IMR-90 (cell line): ENCODE measurements at regions not wholly inside any gene's neighbourhood (a gene's known extent, or its start where the extent isn't known, plus 50 kb on each side); places are given as distances from the start of the nearest gene placed in this dataset.

ENCODE experiments used
- ATAC-seq: fragments of 200-7000 bp; cut with Tn5 transposase; 2 replicates; pipeline ENCODE4 v1.9.1; 2020; ENCODE audit warnings: low read depth, mild to moderate bottlenecking, moderate library complexity
- BruUV-seq: library from RNA; stranded (reverse); fragments of 400-500 nt; replicated peaks from 2 replicates; lab custom pipeline; 2021; lab: Mats Ljungman, UMichigan
- CTCF ChIA-PET: fragments of 300-600 bp; formaldehyde crosslinking; extraction: SDS; loops from one replicate; lab custom pipeline; 2021; ENCODE audit warnings: antibody characterized with exemption; lab: Yijun Ruan, JAX
- POLR2A ChIA-PET: fragments of 300-600 bp; sonication (Branson Sonifier 250); formaldehyde crosslinking; loops from one replicate; lab custom pipeline; 2022; ENCODE audit warnings: antibody characterized with exemption; ENCODE audit not compliant: unreplicated experiment; lab: Charles Lee
- DNase-seq: peaks from one replicate; pipeline ENCODE4 v3.0.0; 2013
- H2AFZ ChIP-seq: replicated peaks from 2 replicates; pipeline ENCODE3; 2013; ENCODE audit warnings: low read length, mild to moderate bottlenecking; ENCODE audit not compliant: poor library complexity
- H2AK5ac ChIP-seq: 2 replicates; pipeline ENCODE4 v1.6.1; 2013; ENCODE audit warnings: low read depth, low read length, inconsistent platforms
- H2AK9ac ChIP-seq: replicated peaks from 2 replicates; pipeline ENCODE3; 2013; ENCODE audit warnings: mild to moderate bottlenecking, low read depth, low read length, moderate library complexity; ENCODE audit not compliant: poor library complexity
- H2BK120ac ChIP-seq: 2 replicates; pipeline ENCODE4 v1.6.1; 2013; ENCODE audit warnings: low read depth, low read length, inconsistent platforms
- H2BK15ac ChIP-seq: 3 replicates; pipeline ENCODE4 v1.6.1; 2013; ENCODE audit warnings: low read depth, low read length, inconsistent platforms
- H2BK20ac ChIP-seq: 2 replicates; pipeline ENCODE4 v1.6.1; 2013; ENCODE audit warnings: low read depth, mild to moderate bottlenecking, inconsistent platforms, low read length, moderate library complexity
- H2BK5ac ChIP-seq: 2 replicates; pipeline ENCODE4 v1.6.1; 2013; ENCODE audit warnings: mild to moderate bottlenecking, low read depth, low read length, inconsistent platforms; ENCODE audit not compliant: poor library complexity, severe bottlenecking
- H3K14ac ChIP-seq: replicated peaks from 2 replicates; pipeline ENCODE4 v1.6.1; 2013; ENCODE audit warnings: low read depth, low read length, inconsistent platforms
- H3K18ac ChIP-seq: 2 replicates; pipeline ENCODE4 v1.6.1; 2013; ENCODE audit warnings: low read depth, low read length, control low read depth
- H3K23ac ChIP-seq: 2 replicates; pipeline ENCODE4 v1.6.1; 2013; ENCODE audit warnings: low read depth, low read length, inconsistent platforms
- H3K27ac ChIP-seq: 2 replicates; pipeline ENCODE4 v1.5.1; 2013; ENCODE audit warnings: mild to moderate bottlenecking, control low read depth, low read length; ENCODE audit not compliant: insufficient read depth
- H3K27me3 ChIP-seq: 2 replicates; pipeline ENCODE4 v1.6.1; 2013; ENCODE audit warnings: low read length; ENCODE audit not compliant: control insufficient read depth, insufficient read depth
- H3K36me3 ChIP-seq: 2 replicates; pipeline ENCODE4 v1.6.1; 2013; ENCODE audit warnings: low read length, mixed read lengths; ENCODE audit not compliant: control insufficient read depth, insufficient read depth
- H3K4ac ChIP-seq: 2 replicates; pipeline ENCODE4 v1.6.1; 2013; ENCODE audit warnings: low read depth, low read length, inconsistent platforms
- H3K4me1 ChIP-seq: 2 replicates; pipeline ENCODE4 v1.6.1; 2013; ENCODE audit warnings: low read length, mixed read lengths; ENCODE audit not compliant: control insufficient read depth, insufficient read depth
- H3K4me2 ChIP-seq: 2 replicates; pipeline ENCODE4 v1.6.1; 2013; ENCODE audit warnings: low read depth, mild to moderate bottlenecking, control low read depth, low read length, moderate library complexity
- H3K4me3 ChIP-seq: 2 replicates; pipeline ENCODE4 v1.5.1; 2013; ENCODE audit warnings: low read depth, mild to moderate bottlenecking, control low read depth, low read length, moderate library complexity; ENCODE audit not compliant: insufficient read depth
- H3K56ac ChIP-seq: 2 replicates; pipeline ENCODE4 v1.6.1; 2013; ENCODE audit warnings: low read length, inconsistent platforms; ENCODE audit not compliant: insufficient read depth; ENCODE audit errors: extremely low read depth
- H3K79me1 ChIP-seq, 2 experiments: 2 replicates each; pipeline ENCODE4 v1.6.1; 2013; ENCODE audit warnings: low read length in 2 of 2, inconsistent platforms in 1 of 2, low read depth in 1 of 2
- H3K9ac ChIP-seq: 2 replicates; pipeline ENCODE4 v1.6.1; 2013; ENCODE audit warnings: low read depth, low read length, control low read depth
- H3K9me1 ChIP-seq: 2 replicates; pipeline ENCODE4 v1.6.1; 2013; ENCODE audit warnings: low read length, inconsistent platforms; ENCODE audit not compliant: insufficient read depth
- H3K9me3 ChIP-seq: 2 replicates; pipeline ENCODE4 v1.6.1; 2013; ENCODE audit warnings: low read length; ENCODE audit not compliant: control insufficient read depth, insufficient read depth
- H4K20me1 ChIP-seq: 2 replicates; pipeline ENCODE4 v1.6.1; 2013; ENCODE audit warnings: low read length, inconsistent platforms; ENCODE audit not compliant: insufficient read depth
- H4K5ac ChIP-seq: 2 replicates; pipeline ENCODE4 v1.6.1; 2013; ENCODE audit warnings: mild to moderate bottlenecking, low read depth, low read length, control low read depth
- H4K8ac ChIP-seq, 2 experiments: 2 replicates each; pipeline ENCODE4 v1.6.1; 2013; ENCODE audit warnings: low read depth in 2 of 2, low read length in 2 of 2, control low read depth in 1 of 2, inconsistent platforms in 1 of 2
- H4K91ac ChIP-seq: 2 replicates; pipeline ENCODE4 v1.6.1; 2013; ENCODE audit warnings: low read depth, low read length, inconsistent platforms; ENCODE audit not compliant: insufficient read depth
- CEBPB ChIP-seq: IDR thresholded peaks from 2 replicates; pipeline ENCODE4 v1.6.1; 2012; ENCODE audit warnings: low read depth, low read length, improper control_type of control experiment
- CTCF ChIP-seq: conservative IDR thresholded peaks from 2 replicates; pipeline ENCODE4 v1.5.1; 2012; ENCODE audit warnings: mild to moderate bottlenecking, low read depth, low read length, improper control_type of control experiment
- ELK1 ChIP-seq: fragments of 150-350 bp; IDR thresholded peaks from 2 replicates; pipeline ENCODE4 v1.6.1; 2016; ENCODE audit warnings: low read depth, mild to moderate bottlenecking, low read length, moderate library complexity, borderline replicate concordance
- MAZ ChIP-seq: IDR thresholded peaks from 2 replicates; pipeline ENCODE4 v1.6.1; 2012; ENCODE audit warnings: low read depth, mild to moderate bottlenecking, low read length, improper control_type of control experiment, moderate library complexity, borderline replicate concordance
- MXI1 ChIP-seq: IDR thresholded peaks from 2 replicates; pipeline ENCODE4 v1.6.1; 2012; ENCODE audit warnings: low read depth, mild to moderate bottlenecking, low read length, moderate library complexity, borderline replicate concordance
- NFE2L2 ChIP-seq: fragments of 150-350 bp; IDR thresholded peaks from 2 replicates; pipeline ENCODE4 v1.6.1; 2016; ENCODE audit warnings: low read depth, mild to moderate bottlenecking, low read length
- POLR2A ChIP-seq: IDR thresholded peaks from 2 replicates; pipeline ENCODE4 v1.6.1; 2012; ENCODE audit warnings: mild to moderate bottlenecking, low read depth, low read length
- RAD21 ChIP-seq: IDR thresholded peaks from 2 replicates; pipeline ENCODE4 v1.6.1; 2012; ENCODE audit warnings: low read length, improper control_type of control experiment
- RFX5 ChIP-seq: IDR thresholded peaks from 2 replicates; pipeline ENCODE4 v1.8.0; 2012; ENCODE audit warnings: low read depth, mild to moderate bottlenecking, low read length, moderate library complexity
- USF2 ChIP-seq: fragments of 150-350 bp; IDR thresholded peaks from 2 replicates; pipeline ENCODE4 v1.6.1; 2017; ENCODE audit warnings: mild to moderate bottlenecking, antibody characterized with exemption, low read length, low read depth
- WGBS, 2 experiments: methylation state at CpG; one replicate each; pipeline versions ENCODE4 v1.1.5 to v1.1.7; 2013; ENCODE audit warnings: missing lambda C conversion rate in 2 of 2; ENCODE audit not compliant: insufficient read length in 1 of 2; ENCODE audit errors: extremely low coverage in 2 of 2; 5-methylcytosine and 5-hydroxymethylcytosine counted together
- dilution Hi-C: fragments of 300-500 bp; cut with HindIII; formaldehyde crosslinking; loops from one replicate; pipeline ENCODE4 v1.14.3; 2018; ENCODE audit warnings: low sequenced_read_pairs; ENCODE audit not compliant: unreplicated experiment
- in situ Hi-C: fragments of 300-500 bp; cut with MboI; formaldehyde crosslinking; loops from 3 replicates; pipeline ENCODE4 v1.14.3; 2019; ENCODE audit warnings: low sequenced_read_pairs, inconsistent platforms, mixed read lengths
- intact Hi-C: fragments of 100-400 bp; cut with micrococcal nuclease; formaldehyde crosslinking; loops from 2 replicates; pipeline ENCODE4 v1.10.0; 2022

GRCh38 chr2:497770-498492, 179.3 kb downstream of the TMEM18 start:
- no peak overlapping the region for H2AK9ac ChIP-seq
- no peaks in the 10 kb centered on the region for H3K36me3 ChIP-seq
- peaks cover 40% of the 10 kb centered on the region for H3K9me3 ChIP-seq
- in situ Hi-C loops, result no loop called here
- DNase-seq, result no peak
- no CpG with 5 or more reads among the region's 9 CpGs for WGBS, 2 experiments
- no peak overlapping the region for H4K91ac ChIP-seq
- POLR2A ChIA-PET, result no interaction called here
- H4K8ac ChIP-seq, result no peak overlapping the region
- H3K4me3 ChIP-seq, result no peak overlapping the region
- no peak overlapping the region for H2BK120ac ChIP-seq
- dilution Hi-C loops, result no loop called here
- no peak overlapping the region for H2BK15ac ChIP-seq
- H2AFZ ChIP-seq, result no peak overlapping the region
- H3K9me1 ChIP-seq, result no peaks in the 10 kb centered on the region
- no peak overlapping the region for H2BK5ac ChIP-seq
- no peak for ATAC-seq
- H4K5ac ChIP-seq, result no peak overlapping the region
- H3K14ac ChIP-seq, result no peak overlapping the region
- no peak overlapping the region for H2AK5ac ChIP-seq
- H3K23ac ChIP-seq, result no peak overlapping the region
- H3K56ac ChIP-seq, result no peak overlapping the region
- H2BK20ac ChIP-seq, result no peak overlapping the region
- no peak overlapping the region for H3K18ac ChIP-seq
- H3K79me1 ChIP-seq, result no peaks in the 10 kb centered on the region
- BruUV-seq, result no TSS peak
- no peak for TF ChIP-seq USF2
- TF ChIP-seq MAZ, result no peak
- TF ChIP-seq RFX5, result no peak
- no peak for TF ChIP-seq CTCF
- no peak for TF ChIP-seq NFE2L2
- TF ChIP-seq CEBPB, result no peak
- no peak for TF ChIP-seq RAD21
- no peak for TF ChIP-seq POLR2A
- TF ChIP-seq ELK1, result no peak
- no peak for TF ChIP-seq MXI1
- H3K4me2 ChIP-seq, result no peak overlapping the region
- no peak overlapping the region for H3K4ac ChIP-seq
- no peaks in the 10 kb centered on the region for H3K4me1 ChIP-seq
- H3K9ac ChIP-seq, result no peak overlapping the region
- no peak overlapping the region for H3K27ac ChIP-seq
- intact Hi-C loops, result no loop called here
- no peaks in the 10 kb centered on the region for H3K27me3 ChIP-seq
- no peaks in the 10 kb centered on the region for H4K20me1 ChIP-seq
- CTCF ChIA-PET, result no interaction called here
